ENCODE measurements at regions not wholly inside any gene's neighbourhood (a gene's known extent, or its start where the extent isn't known, plus 50 kb on each side); places are given as distances from the start of the nearest gene placed in this dataset.

- H3K18ac ChIP-seq (ENCODE audit: insufficient read length, low read depth, low read length), result no peak overlapping the region
- no peaks in the 10 kb centered on the region for H3K23me2 ChIP-seq (ENCODE audit: insufficient read length, low read depth, low read length, poor library complexity, severe bottlenecking)
- H2AK5ac ChIP-seq (ENCODE audit: insufficient read length, low read length), result no peak overlapping the region
- H3K79me2 ChIP-seq (ENCODE audit: insufficient read depth, low read length), result no peaks in the 10 kb centered on the region
- no peaks in the 10 kb centered on the region for H3K79me1 ChIP-seq (ENCODE audit: insufficient read depth, low read depth, low read length, poor library complexity, severe bottlenecking)
- H2AFZ ChIP-seq (ENCODE audit: low read length), result no peak overlapping the region
- peaks cover 0 to 7% of the 10 kb centered on the region in 2 experiments; a peak in 4 of 5 replicates for H3K9me3 Mint-ChIP-seq
- H2BK120ac ChIP-seq (ENCODE audit: low read depth, low read length, poor library complexity, severe bottlenecking), result no peak overlapping the region
- peaks cover 12 to 15% of the 10 kb centered on the region in 2 experiments; a peak in 3 of 4 replicates for H3K4me1 Mint-ChIP-seq
- no peak overlapping the region for H2BK5ac ChIP-seq (ENCODE audit: insufficient read length, low read length)
- H2BK20ac ChIP-seq (ENCODE audit: low read depth, low read length, poor library complexity, severe bottlenecking), result no peak overlapping the region
- no peaks in the 10 kb centered on the region for H3K9me3 ChIP-seq (ENCODE audit: control insufficient read depth, low read depth, low read length)
- H3K4me1 ChIP-seq (ENCODE audit: insufficient read depth, low read length), result no peaks in the 10 kb centered on the region; the same call in 1 of the 2 replicates
- H3K27ac Mint-ChIP-seq, result no peak overlapping the region
- H3K56ac ChIP-seq (ENCODE audit: insufficient read length, low read depth, low read length), result no peak overlapping the region
- H3K27me3 Mint-ChIP-seq (ENCODE audit: low read depth), result no peaks in the 10 kb centered on the region
- H3T11ph ChIP-seq (ENCODE audit: low read length), result no peak overlapping the region
- H4K20me1 ChIP-seq (ENCODE audit: control insufficient read depth, insufficient read depth, insufficient read length), result no peaks in the 10 kb centered on the region
- H4K5ac ChIP-seq (ENCODE audit: insufficient read length, low read depth, low read length), result no peak overlapping the region
- no peak overlapping the region for H3K9ac ChIP-seq (ENCODE audit: extremely low read depth, insufficient read length, low read length)
- H3K36me3 Mint-ChIP-seq (ENCODE audit: insufficient read depth in 1 of 3, low read depth in 3 of 3), result peaks cover 0 to 12% (median 0%) of the 10 kb centered on the region in 3 experiments; a peak in 3 of 7 replicates
- no peak overlapping the region for H4K91ac ChIP-seq (ENCODE audit: insufficient read length, low read depth, low read length)
- no peak overlapping the region for H3K4me3 Mint-ChIP-seq
- no peaks in the 10 kb centered on the region for H3K27me3 ChIP-seq (ENCODE audit: insufficient read depth, low read length)
- H3K23ac ChIP-seq (ENCODE audit: insufficient read length, low read depth, low read length), result no peak overlapping the region
- no peak overlapping the region for H4K8ac ChIP-seq (replicated peaks; ENCODE audit: insufficient read length, low read depth, low read length)
- H3K4me2 ChIP-seq (ENCODE audit: insufficient read depth, insufficient read length, low read length), result no peak overlapping the region
- no peak overlapping the region for H3K4ac ChIP-seq (ENCODE audit: low read depth, low read length)
- H2BK12ac ChIP-seq (ENCODE audit: insufficient read length, low read depth, low read length), result no peak overlapping the region
- no peak overlapping the region for H3K27ac ChIP-seq (ENCODE audit: insufficient read length, low read depth, low read length)
- no peak for DNase-seq
- no peak for TF ChIP-seq CTCF (conservative IDR thresholded peaks at IDR 0.05)
- WGBS (ENCODE audit: extremely low coverage, insufficient read length, low lambda C conversion rate), result no CpG with 5 or more reads among the region's 5 CpGs
- no peak overlapping the region for H2BK15ac ChIP-seq (ENCODE audit: low read depth, low read length)
- H3K14ac ChIP-seq (ENCODE audit: insufficient read depth, low read length), result no peak overlapping the region
Measured at GRCh38 chr2:173556816-173557215, 202.1 kb downstream of the CDCA7 start.
